ENCODE measurements at regions not wholly inside any gene's neighbourhood (a gene's known extent, or its start where the extent isn't known, plus 50 kb on each side); places are given as distances from the start of the nearest gene placed in this dataset.

- no peak for DNase-seq (ENCODE audit: low read depth in 2 of 2)
These were observed 673.4 kb downstream of the KCTD16 start for GRCh38 chr5:144844086-144844485.

DNA sequence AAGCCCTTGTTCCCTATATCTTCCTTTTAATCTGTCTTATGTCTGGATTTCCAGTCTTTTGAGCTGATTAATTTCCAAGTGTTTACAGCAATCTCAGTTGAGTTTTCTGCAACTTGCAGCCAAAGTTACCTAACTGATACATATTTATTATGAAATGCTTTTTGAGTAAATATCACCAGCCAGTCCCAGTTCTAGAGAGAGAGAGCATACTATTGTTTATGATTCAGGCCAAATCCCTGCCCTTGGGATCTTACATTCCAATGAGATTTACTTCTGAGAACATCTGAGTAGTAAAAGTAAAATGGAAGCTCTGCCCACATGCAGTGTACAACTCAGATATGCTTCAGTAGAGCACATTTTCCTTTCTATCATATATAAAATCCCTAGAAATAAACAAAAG, 661.7 kb downstream of the KCTD16 start:
- no peak for DNase-seq (ENCODE audit: low read depth in 2 of 2)

GRCh38 chr5:144831650-144832049, 661.0 kb downstream of the KCTD16 start:
- DNase-seq (ENCODE audit: low read depth in 2 of 2) = no peak

DNA sequence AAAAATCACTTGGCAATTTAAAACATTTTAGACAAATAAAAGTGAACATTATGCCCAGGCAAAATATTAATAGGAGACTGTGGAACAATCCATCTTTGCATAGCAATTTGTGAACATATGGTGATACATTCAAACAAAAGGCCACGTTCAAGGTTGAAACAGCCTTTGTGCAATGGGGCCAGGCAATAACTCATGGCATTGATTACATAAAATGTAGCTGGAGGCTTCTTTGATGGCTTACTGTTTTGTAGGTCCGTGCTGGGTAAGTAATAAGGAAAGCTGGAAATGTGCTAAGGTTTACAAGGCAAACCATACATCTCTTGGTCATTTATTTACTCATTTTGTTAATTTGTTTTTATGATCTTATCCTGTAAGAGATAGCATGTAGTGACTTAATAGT, 651.8 kb downstream of the KCTD16 start:
- DNase-seq (ENCODE audit: low read depth in 2 of 2) = no peak

DNA sequence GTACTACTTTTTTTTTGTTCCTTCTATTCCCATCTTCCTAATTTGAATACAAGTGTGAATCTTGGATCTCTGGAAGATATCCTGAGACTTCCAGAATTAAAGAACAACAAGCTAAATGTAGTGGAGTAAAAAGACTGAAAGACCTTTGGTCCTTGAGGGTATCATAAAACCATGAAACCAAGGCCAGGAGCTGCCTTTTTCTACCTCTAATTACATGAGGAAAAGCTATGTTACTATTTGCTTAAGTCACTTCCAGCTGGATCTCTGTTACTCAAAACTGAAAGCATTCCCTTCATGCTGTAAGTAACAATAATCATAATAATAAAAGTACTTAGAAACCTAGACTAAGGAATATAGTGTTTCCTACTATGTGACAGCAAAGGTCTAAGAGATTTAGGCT, 649.6 kb downstream of the KCTD16 start:
- no peak for DNase-seq (ENCODE audit: low read depth in 2 of 2)

- no peak for DNase-seq (ENCODE audit: low read depth in 2 of 2)
These were observed 644.5 kb downstream of the KCTD16 start for GRCh38 chr5:144815131-144815530.

GRCh38 chr5:144812763-144813162, 642.1 kb downstream of the KCTD16 start:
- peak; percentile 77 to 81 for DNase-seq (ENCODE audit: low read depth in 2 of 2)

DNA sequence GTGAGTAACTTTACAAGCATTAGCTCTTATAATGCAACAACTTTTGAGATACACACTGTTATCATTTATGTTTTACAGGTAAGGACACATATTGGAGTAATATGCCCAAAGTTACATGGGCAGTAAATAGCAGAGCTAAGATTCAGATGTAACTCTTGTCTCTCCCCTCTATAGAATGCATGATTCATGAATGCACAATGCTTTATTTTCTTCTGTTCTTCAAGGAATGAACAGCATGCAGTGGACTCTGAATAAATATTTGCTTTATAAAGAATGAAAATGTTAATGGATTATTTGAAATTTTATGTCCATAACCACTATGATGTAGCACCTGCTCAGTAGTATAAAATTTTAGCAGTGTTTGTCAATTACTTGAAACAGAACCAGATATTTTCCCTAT, 629.5 kb downstream of the KCTD16 start:
- no peak for DNase-seq (ENCODE audit: low read depth in 2 of 2)

- no peak for DNase-seq (ENCODE audit: low read depth in 2 of 2)
These were observed 627.9 kb downstream of the KCTD16 start for GRCh38 chr5:144798595-144798994.

GRCh38 chr5:144794922-144795321, 624.2 kb downstream of the KCTD16 start:
- peak in 1 of 2 experiments; percentile 5 for DNase-seq (ENCODE audit: low read depth in 2 of 2)

GRCh38 chr5:144788556-144788955, 617.9 kb downstream of the KCTD16 start:
- DNase-seq (ENCODE audit: low read depth in 2 of 2) = no peak

- DNase-seq (ENCODE audit: low read depth in 2 of 2) = no peak
These were observed 617.4 kb downstream of the KCTD16 start for GRCh38 chr5:144788046-144788445.

DNA sequence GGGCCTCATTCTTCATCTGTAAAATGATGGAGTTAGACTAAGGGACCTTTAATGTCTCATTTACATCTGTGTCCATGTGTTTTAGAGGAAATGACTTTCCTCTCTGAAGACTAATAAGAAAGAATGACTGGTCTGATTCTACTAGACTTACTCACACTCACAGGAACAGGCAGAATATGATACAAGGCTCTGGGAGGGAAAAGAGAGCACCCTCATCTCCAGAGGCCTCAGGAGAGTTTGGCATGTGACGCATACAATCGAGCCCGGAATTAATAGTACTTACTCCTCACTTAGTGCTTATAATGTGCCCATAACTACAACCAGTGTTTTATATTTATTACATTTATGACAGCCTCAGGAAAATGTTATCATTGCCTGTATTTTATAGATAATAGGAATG, 608.7 kb downstream of the KCTD16 start:
- DNase-seq (ENCODE audit: low read depth in 2 of 2) = no peak

GRCh38 chr5:144778561-144778960, 607.9 kb downstream of the KCTD16 start:
- no peak for DNase-seq (ENCODE audit: low read depth in 2 of 2)

- DNase-seq (ENCODE audit: low read depth in 2 of 2) = no peak
These were observed 603.5 kb downstream of the KCTD16 start for GRCh38 chr5:144774197-144774596.

DNA sequence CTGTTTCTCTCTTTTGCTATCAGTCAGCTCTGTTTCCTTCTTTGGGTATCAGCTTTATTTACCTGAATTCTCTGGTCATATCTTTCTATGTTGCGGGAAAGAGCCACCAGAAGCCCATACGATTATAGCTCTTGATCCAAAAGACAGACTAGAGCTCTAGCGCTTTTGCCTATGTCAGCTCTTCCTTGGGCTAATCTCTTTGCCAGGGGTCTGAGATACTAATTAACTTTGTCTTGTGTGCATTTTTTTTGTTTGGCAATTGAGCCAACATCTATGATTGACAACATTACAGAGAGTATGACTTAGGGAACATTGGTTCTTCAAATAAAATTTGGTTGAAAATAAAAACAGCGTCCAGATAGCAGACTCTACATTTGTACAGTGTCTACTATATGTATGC, 603.0 kb downstream of the KCTD16 start:
- DNase-seq (ENCODE audit: low read depth in 2 of 2) = no peak

GRCh38 chr5:144771802-144772201, 601.1 kb downstream of the KCTD16 start:
- no peak for DNase-seq (ENCODE audit: low read depth in 2 of 2)

GRCh38 chr5:144742361-144742760, 571.7 kb downstream of the KCTD16 start:
- no peak for DNase-seq (ENCODE audit: low read depth in 2 of 2)

DNA sequence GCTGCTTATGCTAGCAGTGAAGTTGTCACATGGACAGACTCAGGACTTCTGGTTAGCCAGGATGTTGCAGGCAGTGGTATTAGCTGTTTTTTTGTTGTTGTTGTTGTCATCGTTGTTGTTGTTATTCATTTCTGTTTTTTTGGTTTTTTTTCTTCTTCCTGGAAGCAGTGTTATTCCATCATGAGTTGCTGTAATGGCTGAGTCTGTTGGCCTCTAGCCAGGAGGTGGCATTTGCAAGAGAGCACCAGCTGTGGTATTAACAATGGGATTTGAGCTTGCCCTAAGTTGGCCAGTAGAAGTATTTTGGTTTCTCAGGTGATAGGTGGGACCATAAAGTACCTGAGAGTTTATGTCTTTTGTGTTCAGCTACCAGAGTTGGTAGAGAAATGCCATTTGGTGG, 561.1 kb downstream of the KCTD16 start:
- no peak for DNase-seq (ENCODE audit: low read depth in 2 of 2)

DNA sequence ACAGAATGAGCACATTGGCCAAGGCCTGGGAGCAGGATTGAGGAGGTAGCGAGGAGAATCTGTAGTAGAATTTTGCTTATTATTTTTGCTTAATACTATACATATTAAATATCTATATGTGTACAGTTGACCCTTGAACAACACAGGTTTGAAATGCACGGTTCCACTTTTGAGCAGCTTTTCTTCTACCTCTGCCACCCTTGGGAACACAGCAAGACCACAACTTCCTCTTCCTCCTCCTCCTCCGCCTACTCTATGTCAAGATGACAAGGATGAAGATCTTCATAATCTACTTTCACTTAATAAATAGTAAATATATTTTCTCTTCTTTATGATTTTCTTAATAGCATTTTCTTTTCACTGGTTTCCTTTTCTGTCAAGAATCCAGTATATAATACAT, 541.4 kb downstream of the KCTD16 start:
- no peak for DNase-seq (ENCODE audit: low read depth in 2 of 2)

DNA sequence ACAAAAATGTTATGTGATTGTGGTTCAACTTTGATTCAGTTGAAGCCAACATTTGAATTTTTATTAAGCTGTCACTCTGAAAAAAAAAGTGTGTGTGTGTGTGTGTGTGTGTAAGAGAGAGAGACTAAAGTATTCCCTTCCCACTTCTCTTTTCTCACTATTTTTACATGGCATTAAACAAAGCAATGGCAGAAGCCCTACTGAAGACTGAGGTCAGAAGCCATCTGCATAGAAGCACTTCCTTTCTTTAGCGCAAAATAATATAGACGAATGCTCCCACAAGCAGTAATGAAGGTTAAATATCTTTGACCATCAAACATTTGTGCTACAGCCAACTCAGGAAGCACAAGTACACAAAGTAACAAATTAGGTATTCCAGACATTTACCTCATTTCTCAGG, 540.5 kb downstream of the KCTD16 start:
- DNase-seq (ENCODE audit: low read depth in 2 of 2) = no peak

DNA sequence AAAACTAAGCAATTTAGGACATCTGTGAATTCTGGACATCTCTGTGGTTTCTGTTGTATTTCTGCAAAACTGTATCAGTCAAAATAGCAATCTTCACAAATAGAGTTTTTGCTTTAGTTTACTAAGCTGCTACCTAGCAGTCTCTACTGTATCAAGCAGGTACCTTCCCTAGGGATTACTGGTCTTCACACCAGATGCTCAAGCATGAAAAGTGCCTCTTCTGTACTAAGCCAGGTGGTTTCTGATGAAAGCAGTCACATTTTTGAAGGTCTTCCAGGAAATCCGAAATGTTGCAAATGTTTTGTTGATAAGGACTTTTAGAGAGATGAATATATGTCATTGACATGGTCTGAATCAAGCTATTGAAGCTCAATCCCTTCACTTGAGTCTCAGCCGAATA, 540.0 kb downstream of the KCTD16 start:
- DNase-seq (ENCODE audit: low read depth in 2 of 2) = no peak

- no peak for DNase-seq (ENCODE audit: low read depth in 2 of 2)
These were observed 533.1 kb downstream of the KCTD16 start for GRCh38 chr5:144703776-144704175.

DNA sequence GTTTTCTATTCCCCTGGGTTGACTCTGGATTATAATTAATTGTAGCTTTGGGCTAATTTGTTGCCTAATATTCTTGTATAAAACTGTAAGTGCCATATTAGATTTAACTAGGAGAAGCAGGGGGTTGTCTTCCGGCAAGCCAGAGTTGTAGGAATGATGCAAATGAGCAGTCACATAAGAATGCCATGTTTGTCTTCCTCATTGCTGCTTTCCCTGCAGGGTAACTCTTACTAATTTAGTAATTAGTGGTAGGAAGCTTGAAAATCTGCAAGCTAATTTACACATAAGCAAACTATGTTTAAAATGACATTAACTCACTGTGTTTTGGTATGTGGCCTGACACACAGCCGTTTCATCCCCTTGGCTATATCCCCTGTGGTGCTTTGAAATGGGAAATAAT, 527.8 kb downstream of the KCTD16 start:
- peak; percentile 9 to 20 for DNase-seq (ENCODE audit: low read depth in 2 of 2)

DNA sequence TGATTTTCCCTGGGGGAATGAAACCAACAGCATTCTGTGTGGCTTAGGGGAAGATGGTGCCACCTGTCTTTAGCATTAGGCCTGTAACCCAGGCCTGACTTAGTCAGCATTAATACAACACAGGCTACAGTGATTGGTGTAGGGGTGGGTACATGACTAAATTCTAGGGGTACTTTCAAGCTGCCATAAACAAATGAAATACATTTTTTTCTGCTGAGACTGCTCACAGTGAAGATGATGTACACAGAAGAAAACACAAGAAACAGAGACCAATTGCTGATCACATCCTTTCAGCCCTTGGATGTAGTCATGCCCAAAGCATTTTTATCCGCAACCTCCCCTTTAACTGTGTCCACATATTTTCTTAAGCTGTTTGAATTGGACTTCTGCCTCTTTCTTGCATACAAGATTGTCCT, 527.2 kb downstream of the KCTD16 start:
- DNase-seq (ENCODE audit: low read depth in 2 of 2) = peak; percentile 80 to 83
